ENCODE measurements at regions not wholly inside any gene's neighbourhood (a gene's known extent, or its start where the extent isn't known, plus 50 kb on each side); places are given as distances from the start of the nearest gene placed in this dataset.

DNA sequence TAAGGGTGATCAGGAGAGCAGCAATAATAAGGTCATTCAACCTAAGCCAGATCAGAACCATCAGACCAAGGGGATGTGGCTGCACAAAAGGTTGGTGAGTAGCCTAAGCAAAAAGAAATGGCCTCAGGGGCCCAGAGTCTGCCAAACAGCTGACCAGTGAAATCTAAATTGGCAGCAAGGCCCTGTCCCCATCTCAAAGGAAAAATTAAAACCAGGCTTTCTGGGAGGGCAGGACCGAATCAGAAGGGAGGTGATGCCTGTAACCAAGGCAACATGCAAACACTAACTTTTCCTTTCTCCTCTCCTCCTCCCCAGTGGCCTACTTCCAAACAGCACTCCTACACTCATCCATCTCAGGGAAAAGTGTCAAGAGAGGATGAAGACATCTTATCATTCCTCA, 256.4 kb downstream of the NUAK1 start (continued):
- TF ChIP-seq, protein P1, sequence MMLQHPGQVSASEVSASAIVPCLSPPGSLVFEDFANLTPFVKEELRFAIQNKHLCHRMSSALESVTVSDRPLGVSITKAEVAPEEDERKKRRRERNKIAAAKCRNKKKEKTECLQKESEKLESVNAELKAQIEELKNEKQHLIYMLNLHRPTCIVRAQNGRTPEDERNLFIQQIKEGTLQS (IDR thresholded peaks at IDR 0.05) = no peak

DNA sequence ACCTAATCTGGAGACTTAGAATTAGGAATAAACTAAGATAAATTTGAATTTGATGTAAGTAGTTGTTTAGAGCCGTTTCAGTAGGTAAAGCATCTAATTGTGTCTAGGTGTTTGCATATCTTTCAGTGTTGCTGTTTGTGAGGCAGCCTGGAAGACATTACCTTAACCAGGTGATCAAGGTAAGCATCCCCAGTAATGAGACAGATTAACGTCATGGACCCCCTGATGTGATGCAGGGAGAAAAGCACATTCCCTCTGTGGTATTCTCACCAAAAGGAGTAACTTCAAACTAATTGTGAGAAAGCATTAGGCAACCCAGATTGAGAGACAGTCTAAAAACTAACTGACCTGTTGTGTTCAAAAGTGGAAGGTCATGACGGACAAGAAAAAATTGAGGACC, 251.6 kb downstream of the NUAK1 start:
- no TSS peak for BruUV-seq (replicated peaks)

GRCh38 chr12:105888696-105889095, 250.1 kb downstream of the NUAK1 start:
- Histone ChIP-seq H3K4me2 (ENCODE audit: low read length) (no peak overlapping the region), H3K79me2 (ENCODE audit: insufficient read depth, low read length) (no peaks in the 10 kb centered on the region), H3K36me3 (ENCODE audit: control insufficient read depth in 1 of 2, insufficient read depth in 2 of 2, low read length in 2 of 2) (no peaks in the 10 kb centered on the region), H3K27me3 (ENCODE audit: insufficient read depth, low read length) (no peaks in the 10 kb centered on the region), H4K20me1 (ENCODE audit: insufficient read depth) (no peaks in the 10 kb centered on the region), H3K4me1 (ENCODE audit: control insufficient read depth in 1 of 2, insufficient read depth in 2 of 2, low read length in 2 of 2) (no peaks in the 10 kb centered on the region), H3K9me2 (ENCODE audit: insufficient read depth) (no peaks in the 10 kb centered on the region), H3K9me3 (ENCODE audit: control insufficient read depth in 1 of 2, insufficient read depth in 1 of 2, low read depth in 1 of 2, low read length in 2 of 2) (no peaks in the 10 kb centered on the region), H2AFZ (ENCODE audit: low read depth, low read length, poor library complexity, severe bottlenecking) (no peak overlapping the region), H3K9ac (ENCODE audit: low read length) (no peak overlapping the region), H3K27ac (ENCODE audit: low read depth, low read length) (no peak overlapping the region), H3K4me3 (replicated peaks in 1 of 2; ENCODE audit: low read depth in 1 of 2, low read length in 2 of 2) (no peak overlapping the region)
- DNase-seq (ENCODE audit: low read depth, low spot score) (no peak), ATAC-seq (no peak)
- intact Hi-C loops (cut with micrococcal nuclease) = no loop called here
- POLR2A ChIA-PET = no interaction called here
- no TSS peak for BruUV-seq (replicated peaks)
- RAD21 ChIA-PET (ENCODE audit: low non-redundant PET in 1 of 2, low total read pairs in 2 of 2, uncharacterized antibody in 2 of 2, unreplicated experiment in 2 of 2) = no interaction called here
- CTCF ChIA-PET = no interaction called here
- no peak for TF ChIP-seq CBX3 (IDR thresholded peaks at IDR 0.05; ENCODE audit: low read depth)
- TF ChIP-seq, protein P2, sequence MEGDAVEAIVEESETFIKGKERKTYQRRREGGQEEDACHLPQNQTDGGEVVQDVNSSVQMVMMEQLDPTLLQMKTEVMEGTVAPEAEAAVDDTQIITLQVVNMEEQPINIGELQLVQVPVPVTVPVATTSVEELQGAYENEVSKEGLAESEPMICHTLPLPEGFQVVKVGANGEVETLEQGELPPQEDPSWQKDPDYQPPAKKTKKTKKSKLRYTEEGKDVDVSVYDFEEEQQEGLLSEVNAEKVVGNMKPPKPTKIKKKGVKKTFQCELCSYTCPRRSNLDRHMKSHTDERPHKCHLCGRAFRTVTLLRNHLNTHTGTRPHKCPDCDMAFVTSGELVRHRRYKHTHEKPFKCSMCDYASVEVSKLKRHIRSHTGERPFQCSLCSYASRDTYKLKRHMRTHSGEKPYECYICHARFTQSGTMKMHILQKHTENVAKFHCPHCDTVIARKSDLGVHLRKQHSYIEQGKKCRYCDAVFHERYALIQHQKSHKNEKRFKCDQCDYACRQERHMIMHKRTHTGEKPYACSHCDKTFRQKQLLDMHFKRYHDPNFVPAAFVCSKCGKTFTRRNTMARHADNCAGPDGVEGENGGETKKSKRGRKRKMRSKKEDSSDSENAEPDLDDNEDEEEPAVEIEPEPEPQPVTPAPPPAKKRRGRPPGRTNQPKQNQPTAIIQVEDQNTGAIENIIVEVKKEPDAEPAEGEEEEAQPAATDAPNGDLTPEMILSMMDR (IDR thresholded peaks at IDR 0.05 in 2 of 3, conservative IDR thresholded peaks at IDR 0.05 in 1 of 3; ENCODE audit: borderline replicate concordance in 1 of 3, insufficient read depth in 1 of 3, low read depth in 2 of 3, low read length in 2 of 3) = no peak
- TF ChIP-seq SIN3A (IDR thresholded peaks at IDR 0.05; ENCODE audit: low read depth) = no peak
- TF ChIP-seq, protein P3, sequence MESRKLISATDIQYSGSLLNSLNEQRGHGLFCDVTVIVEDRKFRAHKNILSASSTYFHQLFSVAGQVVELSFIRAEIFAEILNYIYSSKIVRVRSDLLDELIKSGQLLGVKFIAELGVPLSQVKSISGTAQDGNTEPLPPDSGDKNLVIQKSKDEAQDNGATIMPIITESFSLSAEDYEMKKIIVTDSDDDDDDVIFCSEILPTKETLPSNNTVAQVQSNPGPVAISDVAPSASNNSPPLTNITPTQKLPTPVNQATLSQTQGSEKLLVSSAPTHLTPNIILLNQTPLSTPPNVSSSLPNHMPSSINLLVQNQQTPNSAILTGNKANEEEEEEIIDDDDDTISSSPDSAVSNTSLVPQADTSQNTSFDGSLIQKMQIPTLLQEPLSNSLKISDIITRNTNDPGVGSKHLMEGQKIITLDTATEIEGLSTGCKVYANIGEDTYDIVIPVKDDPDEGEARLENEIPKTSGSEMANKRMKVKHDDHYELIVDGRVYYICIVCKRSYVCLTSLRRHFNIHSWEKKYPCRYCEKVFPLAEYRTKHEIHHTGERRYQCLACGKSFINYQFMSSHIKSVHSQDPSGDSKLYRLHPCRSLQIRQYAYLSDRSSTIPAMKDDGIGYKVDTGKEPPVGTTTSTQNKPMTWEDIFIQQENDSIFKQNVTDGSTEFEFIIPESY (IDR thresholded peaks at IDR 0.05; ENCODE audit: extremely low read depth, insufficient replicate concordance, low read length) = no peak
- no peak for TF ChIP-seq EZH2 (IDR thresholded peaks at IDR 0.05)
- no peak for TF ChIP-seq EZH2phosphoT487 (IDR thresholded peaks at IDR 0.05; ENCODE audit: borderline replicate concordance)

More for the DNA sequence above, 251.6 kb downstream of the NUAK1 start:
- DNase-seq (ENCODE audit: low read depth, low spot score) (no peak), ATAC-seq (no peak)
- H3K4me3 ChIP-seq (replicated peaks in 1 of 2; ENCODE audit: low read depth in 1 of 2, low read length in 2 of 2) = no peak overlapping the region
- ChIA-PET CTCF (no interaction called here), POLR2A (no interaction called here), RAD21 (ENCODE audit: low non-redundant PET in 1 of 2, low total read pairs in 2 of 2, uncharacterized antibody in 2 of 2, unreplicated experiment in 2 of 2) (no interaction called here)
- no peaks in the 10 kb centered on the region for H3K4me1 ChIP-seq (ENCODE audit: control insufficient read depth in 1 of 2, insufficient read depth in 2 of 2, low read length in 2 of 2)
- intact Hi-C loops (cut with micrococcal nuclease) = no loop called here
- no peaks in the 10 kb centered on the region for H3K9me2 ChIP-seq (ENCODE audit: insufficient read depth)
- H3K27me3 ChIP-seq (ENCODE audit: insufficient read depth, low read length) = no peaks in the 10 kb centered on the region
- no peak overlapping the region for H3K9ac ChIP-seq (ENCODE audit: low read length)
- H2AFZ ChIP-seq (ENCODE audit: low read depth, low read length, poor library complexity, severe bottlenecking) = no peak overlapping the region
- H3K36me3 ChIP-seq (ENCODE audit: control insufficient read depth in 1 of 2, insufficient read depth in 2 of 2, low read length in 2 of 2) = no peaks in the 10 kb centered on the region
- TF ChIP-seq CBX3 (IDR thresholded peaks at IDR 0.05; ENCODE audit: low read depth) (no peak), EZH2phosphoT487 (IDR thresholded peaks at IDR 0.05; ENCODE audit: borderline replicate concordance) (no peak)
- no peak overlapping the region for H3K4me2 ChIP-seq (ENCODE audit: low read length)
- no peaks in the 10 kb centered on the region for H3K9me3 ChIP-seq (ENCODE audit: control insufficient read depth in 1 of 2, insufficient read depth in 1 of 2, low read depth in 1 of 2, low read length in 2 of 2)
- no peaks in the 10 kb centered on the region for H4K20me1 ChIP-seq (ENCODE audit: insufficient read depth)
- no peak overlapping the region for H3K27ac ChIP-seq (ENCODE audit: low read depth, low read length)
- H3K79me2 ChIP-seq (ENCODE audit: insufficient read depth, low read length) = no peaks in the 10 kb centered on the region
